ENCODE measurements at regions not wholly inside any gene's neighbourhood (a gene's known extent, or its start where the extent isn't known, plus 50 kb on each side); places are given as distances from the start of the nearest gene placed in this dataset.

- TF ChIP-seq CTCF (IDR thresholded peaks at IDR 0.05; ENCODE audit: low read length): no peak
- no peak for TF ChIP-seq EZH2 (optimal IDR thresholded peaks at IDR 0.05; ENCODE audit: low read depth, low read length)
These were observed 76.7 kb upstream of the SYK start for GRCh38 chr9:90724880-90725279.

Measured in MM.1S (cell line).